ENCODE measurements at regions not wholly inside any gene's neighbourhood (a gene's known extent, or its start where the extent isn't known, plus 50 kb on each side); places are given as distances from the start of the nearest gene placed in this dataset.

DNA sequence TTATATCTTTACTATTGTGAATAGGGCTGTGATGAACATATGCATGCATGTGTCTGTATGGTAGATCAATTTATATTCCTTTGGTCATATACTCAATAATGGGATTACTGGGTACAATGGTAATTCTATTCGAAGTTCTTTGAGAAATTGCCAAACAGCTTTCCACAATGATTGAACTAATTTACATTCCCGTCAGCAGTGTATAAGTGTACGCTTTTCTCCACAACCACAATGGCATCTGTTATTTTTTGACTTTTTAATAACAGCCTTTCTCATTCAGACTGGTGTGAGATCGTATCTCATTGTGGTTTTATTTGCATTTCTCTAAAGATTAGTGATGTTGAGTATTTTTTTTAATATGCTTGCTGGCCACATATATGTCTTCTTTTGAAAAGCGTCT is 439.4 kb upstream of the KLHL4 start:
- no peaks in the 10 kb centered on the region for H3K9me3 ChIP-seq (replicated peaks in 1 of 3)

DNA sequence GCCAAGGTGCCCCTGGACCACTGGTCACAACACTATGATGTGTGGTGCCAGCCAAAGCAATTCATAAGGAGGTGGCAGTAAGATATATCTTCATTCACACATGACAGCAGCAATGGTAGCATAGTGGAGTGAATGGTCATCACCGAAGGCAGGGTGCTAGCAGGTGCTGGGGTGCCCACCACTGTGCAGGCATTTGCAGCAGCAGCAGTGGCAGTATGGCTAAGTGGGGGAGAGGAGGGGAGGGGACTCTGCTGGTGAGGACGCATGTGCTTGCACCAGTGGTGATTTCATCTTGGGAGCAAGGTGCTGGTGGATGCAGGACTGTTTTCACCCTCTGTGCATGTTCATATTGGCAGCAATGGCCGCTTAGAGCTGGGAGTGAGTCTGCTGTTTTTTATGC is 419.1 kb upstream of the KLHL4 start:
- H3K4me3 ChIP-seq, result no peak overlapping the region
- H3K4me1 ChIP-seq (replicated peaks in 1 of 2), result no peaks in the 10 kb centered on the region
- peaks cover 23% of the 10 kb centered on the region for H3K27me3 ChIP-seq
- WGBS, 4 donors, result 52 to 64% (median 59%) methylated on average over 1 to 3 of the region's 3 CpGs
- intact Hi-C loops (cut with DNase I), result no loop called here
- H3K27ac ChIP-seq, result no peak overlapping the region
- H3K9me3 ChIP-seq (replicated peaks in 1 of 3), result no peaks in the 10 kb centered on the region
- TF ChIP-seq, protein P1, sequence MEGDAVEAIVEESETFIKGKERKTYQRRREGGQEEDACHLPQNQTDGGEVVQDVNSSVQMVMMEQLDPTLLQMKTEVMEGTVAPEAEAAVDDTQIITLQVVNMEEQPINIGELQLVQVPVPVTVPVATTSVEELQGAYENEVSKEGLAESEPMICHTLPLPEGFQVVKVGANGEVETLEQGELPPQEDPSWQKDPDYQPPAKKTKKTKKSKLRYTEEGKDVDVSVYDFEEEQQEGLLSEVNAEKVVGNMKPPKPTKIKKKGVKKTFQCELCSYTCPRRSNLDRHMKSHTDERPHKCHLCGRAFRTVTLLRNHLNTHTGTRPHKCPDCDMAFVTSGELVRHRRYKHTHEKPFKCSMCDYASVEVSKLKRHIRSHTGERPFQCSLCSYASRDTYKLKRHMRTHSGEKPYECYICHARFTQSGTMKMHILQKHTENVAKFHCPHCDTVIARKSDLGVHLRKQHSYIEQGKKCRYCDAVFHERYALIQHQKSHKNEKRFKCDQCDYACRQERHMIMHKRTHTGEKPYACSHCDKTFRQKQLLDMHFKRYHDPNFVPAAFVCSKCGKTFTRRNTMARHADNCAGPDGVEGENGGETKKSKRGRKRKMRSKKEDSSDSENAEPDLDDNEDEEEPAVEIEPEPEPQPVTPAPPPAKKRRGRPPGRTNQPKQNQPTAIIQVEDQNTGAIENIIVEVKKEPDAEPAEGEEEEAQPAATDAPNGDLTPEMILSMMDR (IDR thresholded peaks at IDR 0.05), result no peak
- TF ChIP-seq POLR2A (IDR thresholded peaks at IDR 0.05), result no peak
- no peak for DNase-seq
- H3K36me3 ChIP-seq (replicated peaks in 1 of 2), result no peaks in the 10 kb centered on the region

More for the DNA sequence above, 439.4 kb upstream of the KLHL4 start:
- WGBS, 4 donors, result 70 to 81% (median 77%) methylated on average over 5 of the region's 5 CpGs
- Histone ChIP-seq H3K4me1 (replicated peaks in 1 of 2) (no peaks in the 10 kb centered on the region), H3K27me3 (peaks cover 5% of the 10 kb centered on the region), H3K36me3 (replicated peaks in 1 of 2) (no peaks in the 10 kb centered on the region), H3K4me3 (no peak overlapping the region), H3K27ac (no peak overlapping the region)
- no peak for DNase-seq
- TF ChIP-seq, protein P1 (IDR thresholded peaks at IDR 0.05), result no peak
- no peak for TF ChIP-seq POLR2A (IDR thresholded peaks at IDR 0.05)
- intact Hi-C loops (cut with DNase I), result no loop called here

DNA sequence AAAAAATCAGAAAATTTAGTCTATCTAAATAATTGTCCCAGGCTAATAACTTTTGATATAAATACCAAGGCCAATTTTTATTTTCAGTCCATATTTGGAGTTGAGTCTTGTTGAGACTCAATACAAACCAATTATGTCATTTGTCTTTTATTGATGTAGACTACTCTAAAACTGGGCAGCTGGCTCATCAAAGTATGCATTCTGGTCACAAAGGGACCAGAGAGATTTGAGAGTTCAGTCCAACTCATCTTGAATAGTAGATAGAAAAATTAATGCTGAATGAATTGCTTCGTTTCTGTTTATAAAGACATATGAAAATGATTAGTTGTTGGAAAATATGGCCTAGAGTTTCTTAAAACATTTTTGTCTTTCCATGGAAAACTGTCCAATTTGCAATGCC is 412.5 kb upstream of the KLHL4 start:
- no peak overlapping the region for H3K4me3 ChIP-seq
- no peak for DNase-seq
- no peaks in the 10 kb centered on the region for H3K36me3 ChIP-seq (replicated peaks in 1 of 2)
- TF ChIP-seq, protein P1 (IDR thresholded peaks at IDR 0.05), result no peak
- TF ChIP-seq POLR2A (IDR thresholded peaks at IDR 0.05), result no peak
- no peaks in the 10 kb centered on the region for H3K4me1 ChIP-seq (replicated peaks in 1 of 2)
- H3K9me3 ChIP-seq (replicated peaks in 1 of 3), result no peaks in the 10 kb centered on the region
- 46 to 84% (median 50%) methylated on average over 1 of the region's 1 CpG for WGBS, 4 donors
- intact Hi-C loops (cut with DNase I), result no loop called here
- H3K27me3 ChIP-seq, result peaks cover 8% of the 10 kb centered on the region
- H3K27ac ChIP-seq, result no peak overlapping the region

DNA sequence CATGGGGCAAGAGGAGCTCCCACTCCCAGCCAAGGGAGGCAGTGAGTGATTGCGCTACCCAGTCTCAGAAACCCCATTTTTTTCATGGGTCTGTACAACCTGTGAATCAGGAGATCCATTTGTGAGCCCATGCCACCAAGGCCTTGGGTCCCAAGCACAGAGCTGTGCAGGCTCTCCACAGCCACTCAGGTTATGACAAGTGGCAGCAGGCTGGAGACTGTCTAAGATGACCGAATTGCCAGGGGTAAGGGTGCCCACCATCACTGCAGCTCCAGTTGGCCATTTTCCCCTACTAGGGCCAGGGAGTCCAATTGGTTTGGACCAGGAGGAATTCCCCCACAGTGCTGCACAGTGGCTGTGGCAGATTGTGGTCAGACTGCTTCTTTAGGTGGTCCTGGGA is 407.5 kb upstream of the KLHL4 start:
- H3K4me1 ChIP-seq (replicated peaks in 1 of 2), result no peaks in the 10 kb centered on the region
- H3K27ac ChIP-seq, result no peak overlapping the region
- peaks cover 3% of the 10 kb centered on the region for H3K27me3 ChIP-seq
- 59 to 100% (median 86%) methylated on average over 1 to 2 of the region's 2 CpGs for WGBS, 4 donors
- no peak overlapping the region for H3K4me3 ChIP-seq
- DNase-seq, result no peak
- no peaks in the 10 kb centered on the region for H3K36me3 ChIP-seq (replicated peaks in 1 of 2)
- no peaks in the 10 kb centered on the region for H3K9me3 ChIP-seq (replicated peaks in 1 of 3)
- no peak for TF ChIP-seq POLR2A (IDR thresholded peaks at IDR 0.05)
- TF ChIP-seq, protein P1 (IDR thresholded peaks at IDR 0.05), result no peak
- intact Hi-C loops (cut with DNase I), result no loop called here
